Astrocyte of the spinal cord (primary cell): ENCODE measurements at regions not wholly inside any gene's neighbourhood (a gene's known extent, or its start where the extent isn't known, plus 50 kb on each side); places are given as distances from the start of the nearest gene placed in this dataset.

Experiments
- DNase-seq: peaks from one replicate; pipeline ENCODE4 v3.0.0; 2011; ENCODE audit warnings: low read depth, low spot score
- H3K4me3 ChIP-seq: 2 replicates; pipeline ENCODE4 v1.5.1; 2011; ENCODE audit warnings: low read depth, mild to moderate bottlenecking, low read length, moderate library complexity
- in situ Hi-C: cut with HindIII; loops from 2 replicates; pipeline ENCODE4 v1.10.0; 2017; ENCODE audit warnings: low sequenced_read_pairs
- TF ChIP-seq, protein P1 (sequence below): IDR thresholded peaks from 2 replicates; pipeline ENCODE4 v1.5.1; 2012; ENCODE audit warnings: low read depth, mild to moderate bottlenecking, low read length, inconsistent platforms

DNA sequence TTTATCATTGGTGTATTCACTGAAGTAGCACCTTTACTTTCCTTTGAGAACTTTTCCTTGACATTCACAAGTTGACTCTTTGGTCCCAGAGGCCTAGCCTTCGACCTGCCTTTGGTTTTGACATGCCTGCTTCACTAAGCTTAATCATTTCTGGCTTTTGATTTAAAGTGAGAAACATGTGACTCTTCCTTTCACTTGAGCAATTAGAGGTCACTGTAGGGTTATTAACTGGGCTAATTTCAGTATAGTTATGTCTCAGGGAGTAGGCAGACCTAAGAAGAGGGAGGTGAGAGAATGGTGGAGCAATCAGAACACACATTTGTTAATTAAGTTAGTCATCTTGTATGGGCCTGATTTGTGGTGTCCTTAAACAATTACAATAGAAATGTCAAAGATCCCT, 1040.7 kb upstream of the SLC39A10 start:
- in situ Hi-C loops, result no loop called here
- TF ChIP-seq, protein P1, sequence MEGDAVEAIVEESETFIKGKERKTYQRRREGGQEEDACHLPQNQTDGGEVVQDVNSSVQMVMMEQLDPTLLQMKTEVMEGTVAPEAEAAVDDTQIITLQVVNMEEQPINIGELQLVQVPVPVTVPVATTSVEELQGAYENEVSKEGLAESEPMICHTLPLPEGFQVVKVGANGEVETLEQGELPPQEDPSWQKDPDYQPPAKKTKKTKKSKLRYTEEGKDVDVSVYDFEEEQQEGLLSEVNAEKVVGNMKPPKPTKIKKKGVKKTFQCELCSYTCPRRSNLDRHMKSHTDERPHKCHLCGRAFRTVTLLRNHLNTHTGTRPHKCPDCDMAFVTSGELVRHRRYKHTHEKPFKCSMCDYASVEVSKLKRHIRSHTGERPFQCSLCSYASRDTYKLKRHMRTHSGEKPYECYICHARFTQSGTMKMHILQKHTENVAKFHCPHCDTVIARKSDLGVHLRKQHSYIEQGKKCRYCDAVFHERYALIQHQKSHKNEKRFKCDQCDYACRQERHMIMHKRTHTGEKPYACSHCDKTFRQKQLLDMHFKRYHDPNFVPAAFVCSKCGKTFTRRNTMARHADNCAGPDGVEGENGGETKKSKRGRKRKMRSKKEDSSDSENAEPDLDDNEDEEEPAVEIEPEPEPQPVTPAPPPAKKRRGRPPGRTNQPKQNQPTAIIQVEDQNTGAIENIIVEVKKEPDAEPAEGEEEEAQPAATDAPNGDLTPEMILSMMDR, result no peak
- H3K4me3 ChIP-seq, result no peak overlapping the region
- DNase-seq, result no peak

DNA sequence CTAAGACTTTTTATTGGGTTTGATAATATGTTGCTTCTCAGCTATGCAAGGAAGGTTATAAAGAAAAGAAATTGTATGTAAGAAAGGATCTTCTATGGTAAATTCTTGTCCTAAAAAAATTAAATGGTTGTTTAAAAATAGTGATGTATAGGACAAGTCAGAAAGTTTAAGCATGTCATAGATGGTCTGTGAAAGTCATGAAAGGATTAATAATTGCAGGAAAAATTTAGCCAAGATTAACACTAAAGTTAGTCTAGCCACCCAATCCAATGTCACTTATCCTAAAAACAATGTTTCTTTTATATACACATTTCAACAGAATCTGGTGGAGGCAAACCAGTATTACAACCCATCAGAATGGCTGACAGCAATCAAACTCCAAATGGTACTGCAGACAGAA, 1046.7 kb upstream of the SLC39A10 start:
- in situ Hi-C loops, result no loop called here
- no peak for DNase-seq
- no peak overlapping the region for H3K4me3 ChIP-seq
- TF ChIP-seq, protein P1, result no peak

DNA sequence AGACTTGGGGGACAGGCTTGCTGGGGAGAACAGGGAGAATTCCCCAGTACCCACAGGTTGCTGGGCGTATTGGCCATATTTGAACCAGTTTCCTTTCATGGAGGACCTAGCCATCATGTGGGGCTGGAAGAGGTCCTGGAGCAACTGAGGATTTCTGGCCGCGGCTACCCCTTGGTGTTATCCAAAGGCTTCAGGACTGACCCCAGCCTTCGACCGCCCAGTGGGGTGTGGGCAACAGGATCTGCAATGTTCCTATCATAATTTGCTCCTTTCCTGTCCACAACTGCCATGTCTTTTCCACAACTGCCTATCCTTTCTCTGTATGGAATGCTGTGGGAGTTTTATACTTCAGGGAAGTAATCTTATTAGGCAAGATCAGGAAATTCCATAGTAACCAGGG, 1053.6 kb upstream of the SLC39A10 start:
- H3K4me3 ChIP-seq, result no peak overlapping the region
- DNase-seq, result no peak
- TF ChIP-seq, protein P1, result no peak
- in situ Hi-C loops, result no loop called here

DNA sequence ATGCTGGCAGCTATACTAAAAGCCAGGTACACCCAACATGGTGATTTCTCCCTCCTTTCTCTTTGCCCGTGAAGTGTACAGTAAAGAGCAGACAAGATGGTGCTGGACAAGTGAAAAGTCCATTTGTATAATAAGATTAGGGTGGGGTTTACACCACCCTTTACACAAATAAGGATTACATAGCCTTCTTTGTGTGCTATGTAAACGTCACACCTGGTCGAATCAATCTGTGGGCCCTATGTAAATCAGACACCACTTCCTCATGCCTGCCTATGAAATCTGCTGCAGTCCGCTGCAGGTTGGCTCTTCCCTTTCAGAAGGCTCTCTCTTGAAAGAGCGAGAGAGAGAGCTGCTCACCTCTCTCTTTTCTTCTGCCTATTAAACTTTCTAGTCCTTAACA, 1054.3 kb upstream of the SLC39A10 start:
- no peak overlapping the region for H3K4me3 ChIP-seq
- no peak for DNase-seq
- in situ Hi-C loops, result no loop called here
- TF ChIP-seq, protein P1, result no peak

DNA sequence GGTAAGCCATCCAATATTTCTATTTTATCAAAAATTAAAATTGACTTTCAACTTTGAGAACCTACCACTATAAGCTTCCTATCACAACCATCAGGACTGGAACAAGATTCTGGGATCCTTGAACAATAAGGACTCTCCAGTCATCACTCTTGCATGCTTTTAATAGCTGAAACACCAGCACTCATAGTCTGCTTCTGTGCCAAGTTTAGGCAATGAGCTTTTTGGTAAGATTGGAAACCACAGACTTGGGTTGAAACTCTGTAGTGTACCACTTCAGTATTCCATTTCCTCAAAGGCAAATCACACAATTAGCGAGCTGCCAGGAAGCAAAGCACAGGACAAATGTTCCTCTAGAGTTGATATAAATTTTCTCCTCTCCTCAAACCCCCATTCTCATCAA, 1065.8 kb upstream of the SLC39A10 start:
- in situ Hi-C loops, result no loop called here
- DNase-seq, result no peak
- no peak overlapping the region for H3K4me3 ChIP-seq
- TF ChIP-seq, protein P1, result no peak

DNA sequence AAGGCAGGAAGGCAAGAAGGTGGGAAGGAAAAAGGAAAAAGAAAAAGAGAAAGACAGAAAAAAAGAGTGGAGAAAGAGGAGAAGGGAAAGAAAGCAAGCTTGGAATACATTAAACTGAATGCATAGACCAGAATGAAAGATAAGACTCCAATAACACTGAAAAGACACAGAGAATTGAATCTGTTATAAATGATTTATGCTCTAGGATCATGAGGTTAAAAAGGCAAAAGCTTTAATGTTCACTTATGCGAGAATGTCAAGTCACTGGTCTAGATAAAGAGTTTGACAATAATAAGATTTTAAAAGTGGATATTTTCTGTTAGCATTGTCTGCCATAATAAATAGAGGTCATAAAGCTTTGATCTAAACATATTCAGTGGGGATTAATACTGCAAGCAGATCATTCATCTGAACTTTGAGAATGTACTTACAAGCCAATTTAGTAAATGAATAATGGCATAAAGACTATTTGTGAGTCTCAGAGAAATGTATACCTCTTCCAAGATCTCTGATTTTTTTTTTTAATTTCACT, 1069.2 kb upstream of the SLC39A10 start:
- H3K4me3 ChIP-seq, result no peak overlapping the region
- TF ChIP-seq, protein P1, result no peak
- in situ Hi-C loops, result no loop called here
- no peak for DNase-seq

DNA sequence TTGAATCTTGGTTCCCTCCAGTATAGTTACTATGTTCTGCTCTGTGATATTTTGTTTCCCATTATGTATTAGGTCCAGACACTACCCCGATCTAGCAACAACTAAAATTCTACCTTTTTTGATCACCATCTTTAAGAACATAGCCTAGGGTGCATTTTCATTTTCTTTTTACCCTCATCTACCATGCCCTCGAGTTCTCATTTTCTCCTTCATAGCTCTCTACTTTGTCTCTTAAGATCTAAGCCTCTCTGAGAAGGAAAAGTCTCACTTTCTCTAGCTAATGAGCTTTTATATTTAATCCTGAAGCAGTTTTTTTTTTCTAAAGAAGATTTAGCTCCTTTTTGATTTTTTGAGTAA, 1089.4 kb upstream of the SLC39A10 start:
- in situ Hi-C loops, result no loop called here
- H3K4me3 ChIP-seq, result no peak overlapping the region
- DNase-seq, result no peak
- TF ChIP-seq, protein P1, result no peak
